ENCODE measurements at regions not wholly inside any gene's neighbourhood (a gene's known extent, or its start where the extent isn't known, plus 50 kb on each side); places are given as distances from the start of the nearest gene placed in this dataset.

GRCh38 chr2:66919286-66919685 lies 477.8 kb upstream of the ETAA1 start:
- TF ChIP-seq CTCF (IDR thresholded peaks at IDR 0.05; ENCODE audit: insufficient read depth, low read length, poor library complexity, severe bottlenecking) = no peak
- no peak overlapping the region for H3K4me3 ChIP-seq (ENCODE audit: low read depth, low read length)
- no peaks in the 10 kb centered on the region for H3K27me3 ChIP-seq (ENCODE audit: control insufficient read depth, insufficient read depth, low read length)
- H3K36me3 ChIP-seq (ENCODE audit: control insufficient read depth, insufficient read depth, low read length) = no peaks in the 10 kb centered on the region
- no peak for DNase-seq (ENCODE audit: low read depth)

GRCh38 chr2:66920415-66920814 lies 476.7 kb upstream of the ETAA1 start:
- Histone ChIP-seq H3K36me3 (ENCODE audit: control insufficient read depth, insufficient read depth, low read length) (no peaks in the 10 kb centered on the region), H3K27me3 (ENCODE audit: control insufficient read depth, insufficient read depth, low read length) (no peaks in the 10 kb centered on the region), H3K4me3 (ENCODE audit: low read depth, low read length) (no peak overlapping the region)
- DNase-seq (ENCODE audit: low read depth) = no peak
- no peak for TF ChIP-seq CTCF (IDR thresholded peaks at IDR 0.05; ENCODE audit: insufficient read depth, low read length, poor library complexity, severe bottlenecking)

- DNase-seq (ENCODE audit: low read depth) = no peak
- H3K27me3 ChIP-seq (ENCODE audit: control insufficient read depth, insufficient read depth, low read length) = no peaks in the 10 kb centered on the region
Measured at GRCh38 chr2:66925128-66925527, 472.0 kb upstream of the ETAA1 start.

GRCh38 chr2:66926594-66927112 lies 470.5 kb upstream of the ETAA1 start:
- DNase-seq (ENCODE audit: low read depth) = no peak
- Histone ChIP-seq H3K4me3 (ENCODE audit: low read depth, low read length) (no peak overlapping the region), H3K36me3 (ENCODE audit: control insufficient read depth, insufficient read depth, low read length) (no peaks in the 10 kb centered on the region), H3K27me3 (ENCODE audit: control insufficient read depth, insufficient read depth, low read length) (no peaks in the 10 kb centered on the region)
- no peak for TF ChIP-seq CTCF (IDR thresholded peaks at IDR 0.05; ENCODE audit: insufficient read depth, low read length, poor library complexity, severe bottlenecking)

More at GRCh38 chr2:66925128-66925527, 472.0 kb upstream of the ETAA1 start:
- no peak for TF ChIP-seq CTCF (IDR thresholded peaks at IDR 0.05; ENCODE audit: insufficient read depth, low read length, poor library complexity, severe bottlenecking)
- no peak overlapping the region for H3K4me3 ChIP-seq (ENCODE audit: low read depth, low read length)
- H3K36me3 ChIP-seq (ENCODE audit: control insufficient read depth, insufficient read depth, low read length) = no peaks in the 10 kb centered on the region

GRCh38 chr2:66929632-66930338 lies 467.3 kb upstream of the ETAA1 start:
- DNase-seq (ENCODE audit: low read depth) = no peak
- no peak for TF ChIP-seq CTCF (IDR thresholded peaks at IDR 0.05; ENCODE audit: insufficient read depth, low read length, poor library complexity, severe bottlenecking)
- H3K36me3 ChIP-seq (ENCODE audit: control insufficient read depth, insufficient read depth, low read length) = no peaks in the 10 kb centered on the region
- H3K27me3 ChIP-seq (ENCODE audit: control insufficient read depth, insufficient read depth, low read length) = no peaks in the 10 kb centered on the region
- no peak overlapping the region for H3K4me3 ChIP-seq (ENCODE audit: low read depth, low read length)
